Hypothalamus (tissue), 51 donors: ENCODE measurements at regions not wholly inside any gene's neighbourhood (a gene's known extent, or its start where the extent isn't known, plus 50 kb on each side); places are given as distances from the start of the nearest gene placed in this dataset.
"Not testable (repeated sequence)": the region's sequence is repeated elsewhere in the genome, so short reads cannot be mapped to it uniquely, and the experiment has no call there.

Experiments used
- DNase-seq, 51 donors: peaks; one replicate each; lab custom pipeline; 2025; lab: John Stamatoyannopoulos, UW

GRCh38 chr2:199040522-199040921 lies 417.2 kb downstream of the SATB2 start:
- DNase-seq, result no peak

GRCh38 chr2:199033761-199034160 lies 424.0 kb downstream of the SATB2 start:
- DNase-seq, result not testable (repeated sequence)

- DNase-seq, result no peak
These were observed 432.6 kb downstream of the SATB2 start for GRCh38 chr2:199025146-199025545.

GRCh38 chr2:199024224-199024623 lies 433.5 kb downstream of the SATB2 start:
- DNase-seq, result no peak

GRCh38 chr2:199019898-199020507 lies 437.7 kb downstream of the SATB2 start:
- DNase-seq, result peak in 7 of 51 donors; percentile 0 to 19 (median 5)

GRCh38 chr2:199018826-199019225 lies 438.9 kb downstream of the SATB2 start:
- no peak for DNase-seq

GRCh38 chr2:199015072-199015471 lies 442.7 kb downstream of the SATB2 start:
- DNase-seq, result no peak

GRCh38 chr2:199014226-199014625 lies 443.5 kb downstream of the SATB2 start:
- DNase-seq, result no peak

- no peak for DNase-seq
These were observed 445.8 kb downstream of the SATB2 start for GRCh38 chr2:199011908-199012307.

- no peak for DNase-seq
These were observed 463.1 kb downstream of the SATB2 start for GRCh38 chr2:198994678-198995077.

GRCh38 chr2:198991431-198991830 lies 466.3 kb downstream of the SATB2 start:
- DNase-seq, result no peak

- DNase-seq, result no peak
These were observed 482.0 kb downstream of the SATB2 start for GRCh38 chr2:198975779-198976178.

- no peak for DNase-seq
These were observed 484.0 kb downstream of the SATB2 start for GRCh38 chr2:198973785-198974184.

- no peak for DNase-seq
These were observed 484.6 kb downstream of the SATB2 start for GRCh38 chr2:198973181-198973580.

GRCh38 chr2:198968545-198968944 lies 489.2 kb downstream of the SATB2 start:
- no peak for DNase-seq

- no peak for DNase-seq
These were observed 491.5 kb downstream of the SATB2 start for GRCh38 chr2:198966269-198966668.

GRCh38 chr2:198961547-198961946 lies 496.2 kb downstream of the SATB2 start:
- DNase-seq, result no peak

GRCh38 chr2:198957181-198957580 lies 500.6 kb downstream of the SATB2 start:
- DNase-seq, result no peak

GRCh38 chr2:198953328-198953727 lies 504.4 kb downstream of the SATB2 start:
- DNase-seq, result no peak

GRCh38 chr2:198950803-198951202 lies 506.9 kb downstream of the SATB2 start:
- no peak for DNase-seq

- DNase-seq, result no peak
These were observed 512.2 kb downstream of the SATB2 start for GRCh38 chr2:198945496-198945895.

- no peak for DNase-seq
These were observed 527.6 kb downstream of the SATB2 start for GRCh38 chr2:198930170-198930569.

GRCh38 chr2:198928026-198928425 lies 529.7 kb downstream of the SATB2 start:
- DNase-seq, result peak in 2 of 51 donors; percentile 0 to 1
